AG04450 (cell line): ENCODE measurements at regions not wholly inside any gene's neighbourhood (a gene's known extent, or its start where the extent isn't known, plus 50 kb on each side); places are given as distances from the start of the nearest gene placed in this dataset.

Experiments used
- CTCF ChIA-PET: fragments of 300-600, 350-600 bp; formaldehyde crosslinking; extraction: SDS; loops from one replicate; lab custom pipeline; 2022; ENCODE audit warnings: antibody characterized with exemption, inconsistent platforms; lab: Charles Lee
- POLR2A ChIA-PET: fragments of 350-600 bp; formaldehyde crosslinking; extraction: SDS; loops from one replicate; lab custom pipeline; 2021; ENCODE audit warnings: antibody characterized with exemption, inconsistent platforms; lab: Yijun Ruan, JAX
- DNase-seq: peaks from one replicate; pipeline ENCODE4 v3.0.0-alpha.2; 2011; ENCODE audit warnings: low read depth, low spot score
- H3K27ac ChIP-seq: one replicate; pipeline ENCODE4 v1.5.1; 2012; ENCODE audit warnings: low read depth, low read length, control low read depth
- H3K27me3 ChIP-seq: one replicate; pipeline ENCODE4 v1.6.0; 2012; ENCODE audit warnings: low read length; ENCODE audit not compliant: control insufficient read depth, insufficient read depth
- H3K4me3 ChIP-seq: 2 replicates; pipeline ENCODE4 v1.5.1; 2011; ENCODE audit warnings: mild to moderate bottlenecking, low read depth, low read length, control low read depth
- H3K9me3 ChIP-seq: 2 replicates; pipeline ENCODE4 v1.5.1; 2012; ENCODE audit warnings: low read length; ENCODE audit not compliant: control insufficient read depth, insufficient read depth
- TF ChIP-seq, protein P1 (sequence below): IDR thresholded peaks from 2 replicates; pipeline ENCODE4 v1.5.1; 2011; ENCODE audit warnings: low read depth, low read length, control low read depth, inconsistent platforms

DNA sequence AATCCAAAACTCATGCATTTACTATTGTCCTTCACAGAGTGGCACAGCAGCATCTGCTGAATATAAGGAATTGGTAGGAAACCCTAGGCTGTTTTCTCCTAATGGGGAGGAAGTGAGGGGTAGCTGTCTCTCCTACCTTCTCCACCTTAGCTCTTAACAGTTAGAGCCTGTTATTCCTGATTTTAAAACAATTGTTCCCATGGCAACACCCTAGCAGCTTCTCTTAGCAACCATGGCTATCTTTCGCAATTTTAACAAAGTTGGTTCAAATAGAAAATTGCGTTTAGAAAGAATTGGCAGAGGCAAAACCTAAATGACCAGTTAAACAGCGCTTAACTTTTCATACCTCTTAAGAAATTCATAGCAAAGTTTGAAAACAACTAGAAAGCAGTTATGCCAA, 603.4 kb upstream of the AUTS2 start:
- ChIA-PET POLR2A (no interaction called here), CTCF (no interaction called here)
- Histone ChIP-seq H3K4me3 (no peak overlapping the region), H3K9me3 (peaks cover 27% of the 10 kb centered on the region), H3K27me3 (no peaks in the 10 kb centered on the region), H3K27ac (no peak overlapping the region)
- DNase-seq = no peak
- TF ChIP-seq, protein P1, sequence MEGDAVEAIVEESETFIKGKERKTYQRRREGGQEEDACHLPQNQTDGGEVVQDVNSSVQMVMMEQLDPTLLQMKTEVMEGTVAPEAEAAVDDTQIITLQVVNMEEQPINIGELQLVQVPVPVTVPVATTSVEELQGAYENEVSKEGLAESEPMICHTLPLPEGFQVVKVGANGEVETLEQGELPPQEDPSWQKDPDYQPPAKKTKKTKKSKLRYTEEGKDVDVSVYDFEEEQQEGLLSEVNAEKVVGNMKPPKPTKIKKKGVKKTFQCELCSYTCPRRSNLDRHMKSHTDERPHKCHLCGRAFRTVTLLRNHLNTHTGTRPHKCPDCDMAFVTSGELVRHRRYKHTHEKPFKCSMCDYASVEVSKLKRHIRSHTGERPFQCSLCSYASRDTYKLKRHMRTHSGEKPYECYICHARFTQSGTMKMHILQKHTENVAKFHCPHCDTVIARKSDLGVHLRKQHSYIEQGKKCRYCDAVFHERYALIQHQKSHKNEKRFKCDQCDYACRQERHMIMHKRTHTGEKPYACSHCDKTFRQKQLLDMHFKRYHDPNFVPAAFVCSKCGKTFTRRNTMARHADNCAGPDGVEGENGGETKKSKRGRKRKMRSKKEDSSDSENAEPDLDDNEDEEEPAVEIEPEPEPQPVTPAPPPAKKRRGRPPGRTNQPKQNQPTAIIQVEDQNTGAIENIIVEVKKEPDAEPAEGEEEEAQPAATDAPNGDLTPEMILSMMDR = no peak

GRCh38 chr7:68998136-68998535, 600.1 kb upstream of the AUTS2 start:
- no peak for DNase-seq
- no peak overlapping the region for H3K27ac ChIP-seq
- H3K9me3 ChIP-seq = peaks cover 35% of the 10 kb centered on the region
- CTCF ChIA-PET = no interaction called here
- no peak overlapping the region for H3K4me3 ChIP-seq
- no peaks in the 10 kb centered on the region for H3K27me3 ChIP-seq
- POLR2A ChIA-PET = no interaction called here
- TF ChIP-seq, protein P1 = no peak

- DNase-seq = no peak
- H3K27ac ChIP-seq = no peak overlapping the region
- CTCF ChIA-PET = no interaction called here
- no peak overlapping the region for H3K4me3 ChIP-seq
- TF ChIP-seq, protein P1 = no peak
- H3K9me3 ChIP-seq = peaks cover 27% of the 10 kb centered on the region
- POLR2A ChIA-PET = no interaction called here
- no peaks in the 10 kb centered on the region for H3K27me3 ChIP-seq
Observed at GRCh38 chr7:69002416-69002815, 595.9 kb upstream of the AUTS2 start.

- TF ChIP-seq, protein P1 = no peak
- Histone ChIP-seq H3K27ac (no peak overlapping the region), H3K4me3 (no peak overlapping the region), H3K27me3 (no peaks in the 10 kb centered on the region), H3K9me3 (peaks cover 5% of the 10 kb centered on the region)
- CTCF ChIA-PET = no interaction called here
- no peak for DNase-seq
- POLR2A ChIA-PET = no interaction called here
Observed at GRCh38 chr7:69012149-69012548, 586.1 kb upstream of the AUTS2 start.

DNA sequence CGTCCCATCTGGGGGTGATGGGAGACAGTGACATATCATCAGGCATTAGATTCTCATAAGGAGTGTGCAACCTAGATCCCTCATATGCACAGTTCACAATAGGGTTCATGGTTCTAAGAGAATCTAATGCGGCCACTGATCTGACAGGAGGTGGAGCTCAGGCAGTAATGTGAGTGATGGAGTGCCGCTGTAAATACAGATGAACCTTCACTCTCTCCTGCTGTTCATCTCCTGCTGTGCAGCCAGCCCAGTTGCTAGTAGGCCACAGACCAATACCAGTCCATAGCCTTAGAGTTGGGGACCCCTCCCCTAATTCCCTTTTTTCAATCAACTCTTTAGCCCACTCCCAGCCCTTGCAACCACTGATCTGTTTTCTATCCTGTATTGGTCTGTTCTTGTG, 581.1 kb upstream of the AUTS2 start:
- DNase-seq = no peak
- Histone ChIP-seq H3K27ac (no peak overlapping the region), H3K9me3 (peaks cover 10% of the 10 kb centered on the region), H3K4me3 (no peak overlapping the region), H3K27me3 (no peaks in the 10 kb centered on the region)
- TF ChIP-seq, protein P1 = no peak
- ChIA-PET POLR2A (no interaction called here), CTCF (no interaction called here)
